HG03196 (cell line): ENCODE measurements at regions not wholly inside any gene's neighbourhood (a gene's known extent, or its start where the extent isn't known, plus 50 kb on each side); places are given as distances from the start of the nearest gene placed in this dataset.
"Not testable (repeated sequence)": the region's sequence is repeated elsewhere in the genome, so short reads cannot be mapped to it uniquely, and the experiment has no call there.

ENCODE experiments used
- ATAC-seq: cut with Tn5 transposase; IDR thresholded peaks from one replicate; pipeline ENCODE4 v1.9.1; 2021; ENCODE audit not compliant: unreplicated experiment

DNA sequence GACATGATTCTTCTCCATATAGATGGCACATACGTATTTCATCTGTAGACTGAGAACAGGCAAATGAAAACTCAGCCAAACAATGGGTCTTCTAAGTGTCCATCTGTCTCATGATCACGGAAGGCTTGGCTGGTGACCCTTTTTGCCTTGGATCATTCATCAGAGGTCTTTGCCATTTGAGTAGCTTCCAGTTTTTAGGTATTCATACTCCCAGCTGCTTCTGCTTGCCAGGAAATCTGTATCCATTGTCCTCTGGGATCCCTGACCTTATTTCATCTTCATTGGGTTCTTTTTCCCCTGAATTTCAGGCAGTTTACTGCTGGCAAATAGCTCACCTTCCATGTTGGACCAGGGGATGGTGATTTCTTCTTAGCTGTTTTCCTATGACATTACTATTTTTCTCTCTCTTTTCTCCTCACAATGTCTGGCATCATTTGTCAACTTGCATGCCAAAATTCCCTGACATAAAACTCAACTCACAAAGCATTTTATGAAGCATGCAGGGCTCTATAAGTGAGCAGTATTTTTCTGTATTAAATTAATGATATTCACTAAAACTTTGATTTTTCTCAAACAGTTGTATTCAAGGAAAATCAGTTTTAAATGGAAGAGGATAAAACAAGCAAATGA, 241.2 kb downstream of the DNAJB9 start:
- ATAC-seq, result no peak

DNA sequence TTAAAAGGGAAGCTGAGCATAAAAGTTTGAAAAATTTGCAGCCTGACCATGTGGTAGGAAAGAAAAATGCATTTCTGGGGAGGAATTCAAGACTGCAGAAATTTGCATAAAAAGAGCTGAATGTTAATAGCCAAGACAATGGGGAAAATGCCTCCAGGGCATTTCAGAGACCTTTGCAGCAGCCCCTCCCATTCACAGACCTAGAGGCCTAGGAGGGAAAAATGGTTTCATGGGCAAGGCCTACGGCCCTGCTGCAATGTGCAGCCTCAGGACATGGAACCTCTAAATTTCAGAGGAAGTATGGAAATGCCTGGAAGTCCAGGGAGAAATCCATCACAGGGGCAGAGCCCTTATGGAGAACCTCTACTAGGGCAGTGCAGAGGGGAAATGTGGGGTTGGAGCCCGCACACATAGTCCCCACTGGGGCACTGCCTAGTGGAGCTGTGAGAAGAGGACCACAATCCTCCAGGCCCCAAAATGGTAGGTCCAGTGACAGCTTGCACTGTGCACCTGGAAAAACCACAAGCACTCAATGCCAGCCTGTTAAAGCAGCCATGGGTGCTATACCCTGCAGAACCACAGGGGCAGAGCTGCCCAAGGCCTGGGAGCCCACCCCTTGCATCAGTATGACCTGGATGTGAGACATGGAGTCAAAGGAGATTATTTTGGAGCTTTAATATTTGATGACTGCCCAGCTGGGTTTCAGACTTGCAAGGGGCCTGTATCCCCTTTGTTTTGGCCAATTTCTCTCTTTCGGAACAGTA, 243.8 kb downstream of the DNAJB9 start:
- ATAC-seq, result no peak

DNA sequence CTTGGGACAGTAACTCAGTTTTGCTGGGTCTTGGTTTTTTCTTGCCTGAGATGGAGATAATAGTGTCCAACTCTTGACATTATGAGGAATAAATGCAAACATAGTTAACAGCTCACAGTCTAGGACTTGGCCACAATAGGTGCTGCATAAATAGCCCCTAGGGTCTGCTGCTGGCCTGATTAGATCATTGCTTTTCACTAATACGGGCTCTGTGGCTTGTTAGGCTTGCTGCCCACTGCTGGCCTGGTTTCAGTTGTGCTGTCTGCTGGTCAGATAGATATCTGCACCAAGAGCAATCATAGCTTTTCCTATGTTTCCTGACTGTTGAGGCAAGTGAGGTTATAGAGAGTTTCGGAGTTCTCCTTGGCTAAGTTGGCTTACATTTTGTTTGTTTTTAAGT, 246.1 kb downstream of the DNAJB9 start:
- ATAC-seq, result no peak

DNA sequence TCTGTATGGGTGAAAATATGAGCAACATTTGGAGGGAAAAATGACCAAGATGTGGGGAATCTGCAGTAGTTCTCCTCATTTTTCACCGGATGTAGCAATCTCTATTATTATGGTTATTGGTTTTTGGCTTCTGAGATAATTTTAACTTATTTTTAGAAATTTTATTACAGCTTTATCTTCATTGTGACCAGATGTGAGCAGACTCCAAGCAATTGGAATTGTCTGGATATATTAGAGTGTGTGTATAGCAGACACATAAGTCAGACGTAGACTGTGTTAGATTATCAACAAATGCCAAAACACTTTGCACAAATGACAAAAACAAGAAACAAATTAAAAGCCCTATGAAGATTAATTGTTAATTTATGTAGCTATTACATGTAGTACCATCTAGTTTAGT, 249.1 kb downstream of the DNAJB9 start:
- no peak for ATAC-seq

DNA sequence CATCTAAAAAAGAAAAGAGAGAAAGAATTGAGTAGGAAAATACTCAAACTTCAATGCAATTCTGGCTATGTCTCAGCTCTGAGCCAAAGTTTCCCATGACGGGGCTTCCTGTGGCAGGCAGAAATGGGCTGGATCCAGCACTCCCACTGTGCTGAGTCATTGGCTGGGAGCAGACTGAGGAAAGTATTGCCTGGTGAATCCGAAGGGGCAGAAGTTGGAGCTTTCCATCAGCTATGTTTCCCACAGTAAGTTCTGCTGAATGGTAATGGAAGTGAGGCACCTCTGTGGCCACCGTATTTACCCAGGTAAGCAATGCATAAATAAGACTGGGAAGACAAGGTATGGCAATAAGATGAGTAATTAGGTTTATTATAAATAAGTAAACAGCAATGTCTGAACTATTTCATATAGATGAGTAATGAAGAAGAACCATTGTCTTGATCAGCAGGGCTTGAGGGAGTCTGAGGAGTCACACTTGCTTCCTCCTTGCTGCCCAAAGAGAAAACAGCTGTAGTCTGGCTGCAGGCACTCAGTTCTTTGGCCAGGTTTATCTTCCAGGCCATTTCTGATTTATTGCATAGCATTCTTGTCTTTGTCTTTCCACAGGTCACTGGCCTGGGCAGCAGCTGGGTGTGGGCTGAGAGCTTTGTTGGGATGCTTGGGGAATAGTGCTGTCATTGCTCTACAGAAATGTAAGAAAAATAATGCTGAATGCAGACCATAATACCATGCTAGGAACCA, 255.3 kb downstream of the DNAJB9 start:
- ATAC-seq, result no peak

DNA sequence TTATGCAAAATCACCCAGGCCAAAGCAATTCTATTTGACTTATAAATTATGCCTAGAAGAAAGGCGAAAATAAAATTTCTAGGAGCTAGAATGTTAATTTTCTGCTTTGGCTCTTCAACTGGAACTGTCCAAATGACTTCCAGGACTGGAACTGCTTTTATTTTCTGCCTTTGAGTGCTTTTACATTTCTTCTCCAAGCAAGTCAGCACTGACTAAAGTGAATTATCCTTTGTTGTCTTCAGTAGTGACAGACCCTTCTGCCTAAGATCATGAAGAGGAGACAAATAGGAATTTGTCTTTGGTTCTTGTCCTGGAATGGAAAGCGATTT, 255.9 kb downstream of the DNAJB9 start:
- ATAC-seq, result no peak

DNA sequence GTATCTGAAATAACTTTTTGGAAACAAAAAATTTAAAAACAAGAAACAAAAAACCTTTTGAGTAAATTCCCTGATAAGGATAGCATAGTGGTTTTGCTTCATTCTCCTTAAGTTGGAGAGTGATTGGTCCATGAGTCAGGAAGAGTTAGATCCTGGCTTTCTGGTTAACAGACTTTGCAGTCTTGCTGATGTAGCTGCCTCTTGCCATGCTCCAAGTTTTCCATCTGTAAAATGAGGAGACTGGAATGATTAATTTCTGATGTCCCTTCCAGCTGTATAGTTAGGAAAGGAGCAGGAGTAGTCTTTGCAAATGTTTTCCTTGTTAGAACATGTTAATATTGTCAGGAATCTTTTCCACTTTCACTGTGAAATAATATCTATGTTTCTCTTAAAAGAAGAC, 266.6 kb downstream of the DNAJB9 start:
- no peak for ATAC-seq

DNA sequence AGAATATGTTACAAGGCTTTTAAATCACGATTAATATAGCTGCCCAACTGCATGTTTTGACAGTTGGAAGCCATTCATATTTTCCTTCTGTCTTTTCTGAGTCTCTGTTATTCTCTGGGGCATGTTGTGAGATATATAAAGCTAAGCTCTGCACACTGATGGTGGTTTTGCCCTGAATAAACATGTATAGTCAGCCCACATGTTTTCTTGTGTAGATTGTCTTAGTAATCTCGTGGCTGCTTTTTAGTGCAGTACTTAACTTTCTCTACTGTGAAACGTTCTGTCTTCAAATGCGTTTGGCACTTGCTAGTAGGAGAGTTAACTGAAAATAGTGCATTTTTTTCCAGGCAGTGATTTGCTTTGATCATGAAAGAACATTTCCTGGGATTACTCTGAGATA, 268.5 kb downstream of the DNAJB9 start:
- ATAC-seq, result no peak

DNA sequence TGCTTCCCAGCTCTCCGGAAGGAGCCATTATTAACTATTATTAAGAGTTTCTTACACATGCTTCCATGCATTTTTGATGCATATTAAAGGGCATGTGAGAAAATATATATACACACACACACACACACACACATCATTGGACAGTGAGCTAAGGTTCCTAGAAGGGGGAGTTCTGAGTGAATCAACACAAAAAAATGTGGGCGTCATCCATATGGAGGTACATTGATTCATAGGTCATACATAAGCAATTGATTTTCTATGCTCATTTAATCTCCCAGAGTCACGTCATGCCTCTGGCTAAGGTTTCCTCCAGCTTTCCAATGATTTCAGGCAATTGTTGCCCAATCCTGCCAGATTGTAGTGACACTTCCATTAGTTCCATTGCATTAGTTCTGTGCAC, 269.4 kb downstream of the DNAJB9 start:
- ATAC-seq, result no peak

DNA sequence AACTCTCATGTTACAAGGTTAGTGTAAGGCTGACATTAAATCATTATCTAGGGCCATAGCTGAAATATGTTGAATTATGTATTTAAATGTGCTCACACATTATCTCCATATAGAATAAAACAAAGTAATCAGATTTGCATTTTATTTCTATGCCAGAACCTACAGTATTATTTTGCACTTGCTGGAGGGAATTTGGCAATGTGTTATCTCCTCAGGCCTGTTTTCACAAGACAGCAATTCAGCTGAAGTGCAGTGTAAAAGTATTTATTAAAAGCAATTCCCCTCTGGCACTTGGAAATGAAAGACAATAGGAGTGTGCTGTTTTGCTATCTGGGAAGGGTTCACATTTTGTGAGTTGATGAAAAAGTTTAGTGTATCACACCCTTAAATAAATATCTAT, 276.3 kb downstream of the DNAJB9 start:
- ATAC-seq, result no peak

DNA sequence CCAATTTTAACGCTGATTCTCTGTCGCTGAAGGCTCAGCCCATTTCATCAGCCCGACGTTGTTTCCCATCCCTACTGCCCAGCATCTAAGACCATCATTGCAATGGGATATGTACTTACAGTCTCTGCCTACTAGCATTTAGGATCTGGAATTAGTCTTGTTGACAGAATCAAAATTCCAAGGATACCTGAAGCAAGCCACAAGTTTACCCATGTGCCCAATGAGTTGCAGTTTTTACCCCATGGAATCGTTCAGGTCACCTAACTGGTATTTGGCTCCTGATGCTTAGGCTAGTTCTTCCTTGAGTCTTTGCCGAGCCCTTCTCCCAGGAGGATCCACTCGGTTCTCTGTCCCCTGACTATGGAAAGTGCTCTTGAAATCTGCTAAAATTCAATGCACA, 276.8 kb downstream of the DNAJB9 start:
- no peak for ATAC-seq

DNA sequence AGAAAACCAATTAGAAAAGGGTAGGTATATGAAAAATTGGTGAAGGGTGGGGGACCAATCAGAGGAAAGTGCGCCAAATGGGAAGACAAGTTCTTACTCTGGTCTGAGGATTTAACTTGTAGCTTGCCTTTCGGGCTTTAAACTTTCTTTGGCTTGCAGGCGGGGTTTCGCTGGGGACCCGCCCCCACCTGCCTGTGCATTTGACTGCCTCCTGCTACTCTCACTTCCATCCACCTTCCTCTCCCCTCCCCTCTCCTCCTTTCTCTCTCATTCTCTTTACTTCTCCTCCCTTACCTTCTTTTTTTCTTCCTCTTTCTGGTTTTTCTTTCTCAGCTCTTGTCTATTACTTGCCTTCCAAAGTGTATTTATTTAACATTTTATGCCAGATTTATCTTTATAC, 278.8 kb downstream of the DNAJB9 start:
- ATAC-seq, result no peak

DNA sequence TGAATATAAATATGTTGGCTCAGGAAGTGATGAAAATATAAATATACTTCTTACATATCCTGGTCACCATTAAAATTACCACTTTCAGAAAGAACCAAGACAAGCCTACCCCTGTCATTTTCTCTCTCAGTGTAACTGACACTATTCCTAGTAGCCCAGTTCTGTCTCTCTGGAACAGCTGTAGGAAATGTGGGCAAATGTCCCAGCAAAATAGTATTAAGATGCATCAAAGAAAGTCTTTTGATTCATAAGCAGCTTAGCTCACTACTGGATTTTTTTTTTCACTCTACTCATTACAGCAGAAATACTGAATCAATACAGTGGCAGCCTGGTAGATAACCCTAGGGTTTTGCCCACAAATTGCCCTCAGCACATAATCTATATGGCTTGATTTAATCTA, 290.9 kb downstream of the DNAJB9 start:
- ATAC-seq, result no peak

DNA sequence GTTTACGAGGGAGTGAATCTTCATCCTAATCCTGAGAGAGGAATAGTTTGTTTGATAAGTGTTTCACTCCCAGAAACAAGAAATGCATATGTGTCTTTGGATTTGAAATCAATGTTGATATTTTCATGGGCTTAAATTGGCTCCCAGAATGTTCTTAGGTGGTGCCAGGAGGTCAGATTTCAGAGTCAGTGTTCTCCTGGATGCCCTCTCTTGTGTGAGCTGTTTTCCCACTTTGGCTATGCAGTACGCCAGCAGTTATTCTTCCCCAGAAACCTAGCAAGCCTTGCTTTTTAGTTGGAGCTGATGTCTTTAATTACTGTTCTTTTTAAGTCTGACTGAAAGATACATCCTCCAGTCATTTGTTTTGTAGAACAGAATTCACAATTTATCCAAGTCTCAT, 291.4 kb downstream of the DNAJB9 start:
- no peak for ATAC-seq

DNA sequence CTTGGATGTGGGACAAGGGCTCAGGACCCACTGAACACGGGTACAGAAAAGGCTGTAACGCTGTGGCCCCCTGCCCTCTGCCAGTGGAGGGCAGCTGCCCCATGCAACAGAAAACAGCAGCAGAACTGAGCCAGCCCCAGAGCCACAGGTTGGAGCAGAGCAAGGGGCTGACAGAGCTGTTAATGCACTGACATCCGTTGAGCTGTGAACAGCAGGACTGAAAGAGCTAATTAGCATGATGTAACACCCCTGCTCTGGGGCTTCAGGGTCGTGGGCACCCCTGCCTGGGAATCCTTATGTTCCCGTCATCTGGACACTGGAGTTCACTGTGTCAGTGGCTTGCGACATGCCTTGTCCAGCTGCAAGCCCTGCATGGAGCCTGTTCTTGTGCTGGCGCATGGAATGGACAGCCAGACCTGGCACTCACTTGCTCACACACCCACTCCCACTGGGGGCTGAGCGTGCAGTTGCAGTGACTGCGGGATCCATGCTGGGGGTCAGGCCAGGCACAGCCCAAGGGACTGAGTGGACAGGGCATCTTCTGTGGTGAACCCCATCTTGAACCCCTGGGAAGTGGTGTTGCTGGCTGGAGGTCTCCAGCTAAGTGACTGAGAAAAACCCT, 293.7 kb downstream of the DNAJB9 start:
- ATAC-seq, result no peak

DNA sequence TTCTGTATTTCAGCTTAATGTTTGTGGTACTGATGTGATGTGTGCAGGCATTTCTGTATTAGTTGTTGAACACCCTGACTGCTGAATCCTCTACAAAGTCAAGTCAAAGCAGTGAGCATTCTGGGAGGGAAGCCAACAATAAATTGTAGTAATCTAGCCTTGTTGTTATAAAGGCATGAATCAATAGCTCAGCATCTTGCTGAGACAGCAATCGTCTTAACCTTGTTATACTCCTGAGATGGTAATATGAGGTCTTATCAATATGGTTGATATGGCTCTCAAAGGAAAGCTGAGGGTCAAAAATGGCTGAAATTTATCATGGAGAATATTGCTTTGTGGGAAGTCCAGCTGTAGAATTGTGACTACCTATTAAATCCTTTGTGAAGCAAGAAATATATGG, 299.4 kb downstream of the DNAJB9 start:
- no peak for ATAC-seq

DNA sequence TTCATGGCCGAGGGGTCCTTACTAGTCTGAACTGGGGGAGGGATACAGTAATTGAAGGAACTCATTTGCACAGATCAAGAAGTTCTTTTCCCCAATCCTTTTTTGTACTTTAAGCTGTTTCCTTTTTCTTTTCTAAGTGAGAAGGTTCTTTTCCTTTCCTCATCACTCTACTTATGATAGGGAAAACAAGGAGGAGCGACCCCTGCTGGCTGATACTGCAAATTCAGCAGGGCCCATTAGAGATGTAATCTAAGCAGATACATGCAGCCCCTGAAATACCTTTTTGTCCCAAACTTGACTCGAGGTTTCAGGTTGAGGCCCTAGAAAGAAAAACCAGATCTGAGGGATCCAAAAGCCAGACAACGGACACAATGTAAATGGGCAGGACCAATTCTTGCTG, 305.5 kb downstream of the DNAJB9 start:
- no peak for ATAC-seq

DNA sequence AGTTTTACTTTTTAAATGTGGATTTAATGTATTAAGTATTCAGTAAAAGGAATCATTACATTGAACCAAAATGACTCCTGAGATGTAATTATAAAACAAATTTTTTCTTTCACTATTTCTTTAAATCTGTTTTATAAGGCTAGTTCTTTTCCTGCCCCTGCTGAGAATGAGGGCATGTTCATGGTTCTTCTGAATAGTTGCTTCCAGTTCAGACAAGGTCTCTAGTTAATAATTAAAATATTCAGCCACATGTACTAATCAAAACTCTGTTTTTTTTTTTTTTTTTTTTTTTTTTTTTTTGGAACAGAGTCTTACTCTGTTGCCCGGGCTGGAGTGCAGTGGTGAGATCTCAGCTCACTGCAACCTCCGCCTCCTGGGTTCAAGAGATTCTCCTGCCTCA, 321.2 kb downstream of the DNAJB9 start:
- no peak for ATAC-seq

DNA sequence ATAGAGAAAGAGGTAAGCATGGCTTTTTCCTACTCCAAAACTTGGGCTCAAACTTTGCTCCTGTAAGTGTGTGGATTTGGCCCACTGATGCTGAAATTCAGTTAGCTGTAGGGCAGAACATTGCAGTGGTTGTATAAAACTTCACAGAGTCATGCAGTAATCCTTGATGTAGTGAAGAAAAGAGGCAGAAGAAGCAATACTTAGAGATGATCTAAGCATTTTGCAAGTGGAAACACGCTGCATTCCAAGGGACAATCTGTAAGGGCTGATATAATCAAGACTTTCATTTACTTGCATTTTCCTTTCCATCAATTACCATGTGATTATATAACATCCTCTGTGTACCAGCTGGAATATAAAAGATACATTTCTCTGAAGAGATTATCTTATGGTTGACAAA, 338.8 kb downstream of the DNAJB9 start:
- no peak for ATAC-seq

DNA sequence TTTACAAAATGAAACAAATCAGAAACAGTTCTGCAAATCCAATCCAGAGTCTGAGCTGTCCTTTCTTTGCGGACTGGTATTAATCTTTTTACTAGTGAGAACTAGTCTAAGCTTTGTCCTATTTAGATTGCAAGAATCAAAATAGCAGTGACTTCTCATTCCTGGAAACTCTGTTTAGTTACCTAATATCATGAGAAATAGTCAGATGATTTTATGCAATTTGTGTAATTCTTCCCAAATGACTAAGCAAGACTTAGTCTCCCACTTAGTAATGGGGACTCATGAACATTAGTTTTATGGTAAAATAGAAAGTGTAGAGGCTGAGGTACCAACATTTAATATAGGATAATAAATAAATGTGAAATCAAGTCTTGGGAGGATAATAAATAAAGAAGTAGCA, 341.3 kb downstream of the DNAJB9 start:
- ATAC-seq, result no peak

DNA sequence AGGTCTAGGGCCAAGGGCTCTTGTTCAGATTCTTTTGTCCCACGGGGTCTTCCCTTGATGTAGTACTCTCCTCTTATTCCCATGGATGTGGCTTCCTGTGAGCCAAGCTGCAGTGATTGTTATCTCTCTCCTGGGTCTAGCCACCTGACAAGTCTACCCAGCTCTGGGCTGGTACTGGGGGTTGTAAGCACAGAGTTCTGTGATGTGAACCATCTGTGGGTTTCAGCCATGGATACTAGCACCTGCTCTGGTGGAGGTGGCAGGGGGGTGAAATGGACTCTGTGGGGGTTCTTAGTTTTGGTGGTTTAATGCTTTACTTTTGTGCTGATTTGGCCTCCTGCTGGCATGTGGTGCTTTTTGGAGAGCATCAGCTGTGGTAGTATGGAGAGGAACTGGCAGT, 350.8 kb downstream of the DNAJB9 start:
- ATAC-seq, result no peak

DNA sequence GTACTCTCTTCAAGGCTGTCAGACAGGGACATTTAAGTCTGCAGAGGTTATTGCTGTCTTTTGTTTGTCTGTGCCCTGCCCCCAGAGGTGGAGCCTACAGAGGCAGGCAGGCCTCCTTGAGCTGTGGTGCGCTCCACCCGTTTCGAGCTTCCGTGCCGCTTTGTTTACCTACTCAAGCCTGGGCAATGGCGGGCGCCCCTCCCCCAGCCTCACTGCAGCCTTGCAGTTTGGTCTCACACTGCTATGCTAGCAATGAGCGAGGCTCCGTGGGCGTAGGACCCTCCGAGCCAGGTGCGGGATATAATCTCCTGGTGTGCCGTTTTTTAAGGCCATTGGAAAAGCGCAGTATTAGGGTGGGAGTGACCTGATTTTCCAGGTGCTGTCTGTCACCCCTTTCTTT, 373.4 kb downstream of the DNAJB9 start:
- ATAC-seq, result not testable (repeated sequence)
